IPS DF 6.9 (cell line): ENCODE measurements at regions not wholly inside any gene's neighbourhood (a gene's known extent, or its start where the extent isn't known, plus 50 kb on each side); places are given as distances from the start of the nearest gene placed in this dataset.

Source experiments
- DNase-seq: peaks from one replicate; pipeline ENCODE4 v3.0.0-alpha.2; 2013; ENCODE audit warnings: low read depth, low spot score
- H3K27ac ChIP-seq: one replicate; pipeline ENCODE4 v1.5.1; 2013; ENCODE audit warnings: low read length, control low read depth
- H3K27me3 ChIP-seq: 2 replicates; pipeline ENCODE4 v1.6.1; 2013; ENCODE audit warnings: mild to moderate bottlenecking, low read length; ENCODE audit not compliant: control insufficient read depth, insufficient read depth
- H3K36me3 ChIP-seq: 2 replicates; pipeline ENCODE4 v1.6.1; 2013; ENCODE audit warnings: low read length; ENCODE audit not compliant: control insufficient read depth, insufficient read depth
- H3K4me1 ChIP-seq: 2 replicates; pipeline ENCODE4 v1.6.1; 2013; ENCODE audit warnings: low read length; ENCODE audit not compliant: control insufficient read depth, insufficient read depth
- H3K4me3 ChIP-seq: 2 replicates; pipeline ENCODE4 v1.5.1; 2013; ENCODE audit warnings: mild to moderate bottlenecking, low read length
- H3K9me3 ChIP-seq: 2 replicates; pipeline ENCODE4 v1.6.1; 2013; ENCODE audit warnings: low read length, inconsistent platforms; ENCODE audit not compliant: control insufficient read depth, insufficient read depth
- WGBS: extraction: QIAGEN DNeasy Blood & Tissue Kit; methylation state at CpG from one replicate; pipeline ENCODE4 v1.1.7; 2013; ENCODE audit warnings: mixed read lengths, missing lambda C conversion rate; ENCODE audit not compliant: insufficient read length, insufficient coverage; 5-methylcytosine and 5-hydroxymethylcytosine counted together

DNA sequence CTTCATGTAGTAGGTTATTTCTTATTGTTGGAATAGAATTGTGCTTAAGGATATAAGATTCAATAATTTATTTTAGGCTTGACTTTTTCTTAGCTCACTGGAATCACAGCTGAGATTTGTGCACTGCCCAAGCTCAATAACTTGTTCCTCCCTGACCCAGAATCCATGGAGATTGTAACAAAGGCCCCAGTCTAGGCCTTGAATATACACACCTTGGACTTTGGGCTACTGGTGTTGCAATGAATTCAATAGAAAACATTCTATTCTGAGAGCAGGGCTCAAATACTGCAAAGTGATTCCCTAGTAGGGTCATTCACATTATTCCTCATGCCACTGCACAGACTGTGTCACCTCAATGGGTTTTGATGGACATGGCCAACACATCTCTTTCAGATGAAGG is 352.4 kb downstream of the GALC start:
- Histone ChIP-seq H3K4me1 (no peaks in the 10 kb centered on the region), H3K36me3 (no peaks in the 10 kb centered on the region), H3K27ac (no peak overlapping the region), H3K27me3 (no peaks in the 10 kb centered on the region), H3K4me3 (no peak overlapping the region), H3K9me3 (no peaks in the 10 kb centered on the region)
- no peak for DNase-seq

DNA sequence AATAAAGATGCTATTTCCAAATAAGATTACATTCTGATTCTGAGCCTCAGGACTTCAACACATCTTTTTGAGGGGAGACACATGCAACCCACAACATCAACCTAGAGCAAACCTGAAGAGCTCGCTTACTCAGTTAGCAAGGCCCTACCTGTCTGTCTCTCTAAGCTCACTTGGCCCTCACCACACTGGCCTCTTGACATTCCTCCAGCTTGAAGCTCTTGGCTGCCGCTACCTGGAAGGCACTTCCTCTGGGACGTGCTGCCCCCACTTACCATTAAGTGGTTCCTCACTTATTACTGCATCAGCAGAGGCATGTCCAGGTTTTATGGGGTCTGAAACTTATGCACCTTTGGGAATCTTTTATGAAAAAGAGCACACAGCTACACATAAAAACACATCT is 354.8 kb downstream of the GALC start:
- H3K36me3 ChIP-seq = no peaks in the 10 kb centered on the region
- H3K9me3 ChIP-seq = no peaks in the 10 kb centered on the region
- no CpG with 5 or more reads among the region's 3 CpGs for WGBS
- H3K4me3 ChIP-seq = no peak overlapping the region
- no peaks in the 10 kb centered on the region for H3K4me1 ChIP-seq
- H3K27ac ChIP-seq = no peak overlapping the region
- no peak for DNase-seq
- H3K27me3 ChIP-seq = no peaks in the 10 kb centered on the region

GRCh38 chr14:87635442-87635841 is 357.5 kb downstream of the GALC start:
- Histone ChIP-seq H3K4me1 (no peaks in the 10 kb centered on the region; the same call in 1 of the 2 replicates), H3K27me3 (no peaks in the 10 kb centered on the region), H3K27ac (no peak overlapping the region), H3K9me3 (no peaks in the 10 kb centered on the region), H3K4me3 (no peak overlapping the region), H3K36me3 (no peaks in the 10 kb centered on the region)
- DNase-seq = no peak
- WGBS = no CpG with 5 or more reads among the region's 3 CpGs

DNA sequence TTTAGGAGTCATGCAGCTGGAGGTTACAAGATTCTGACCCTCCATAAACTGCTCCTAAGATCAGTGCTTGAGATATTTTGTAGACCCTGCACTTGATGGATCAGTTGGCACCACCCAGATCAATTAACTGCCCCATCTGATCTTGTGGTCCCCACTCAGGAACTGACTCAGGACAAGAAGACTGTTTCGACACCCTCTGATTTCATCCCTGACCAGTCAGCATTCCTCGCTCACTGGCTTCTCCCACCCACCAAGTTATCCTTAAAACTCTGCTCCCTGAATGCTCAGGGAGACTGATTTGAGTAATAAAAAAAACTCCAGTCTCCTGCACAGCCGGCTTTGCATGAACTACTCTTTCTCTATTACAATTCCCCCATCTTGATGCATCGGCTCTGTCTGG is 360.2 kb downstream of the GALC start:
- Histone ChIP-seq H3K27ac (no peak overlapping the region), H3K4me3 (no peak overlapping the region), H3K9me3 (no peaks in the 10 kb centered on the region), H3K27me3 (no peaks in the 10 kb centered on the region), H3K36me3 (no peaks in the 10 kb centered on the region), H3K4me1 (no peaks in the 10 kb centered on the region; the same call in 1 of the 2 replicates)
- WGBS = no CpG with 5 or more reads among the region's 4 CpGs
- no peak for DNase-seq

DNA sequence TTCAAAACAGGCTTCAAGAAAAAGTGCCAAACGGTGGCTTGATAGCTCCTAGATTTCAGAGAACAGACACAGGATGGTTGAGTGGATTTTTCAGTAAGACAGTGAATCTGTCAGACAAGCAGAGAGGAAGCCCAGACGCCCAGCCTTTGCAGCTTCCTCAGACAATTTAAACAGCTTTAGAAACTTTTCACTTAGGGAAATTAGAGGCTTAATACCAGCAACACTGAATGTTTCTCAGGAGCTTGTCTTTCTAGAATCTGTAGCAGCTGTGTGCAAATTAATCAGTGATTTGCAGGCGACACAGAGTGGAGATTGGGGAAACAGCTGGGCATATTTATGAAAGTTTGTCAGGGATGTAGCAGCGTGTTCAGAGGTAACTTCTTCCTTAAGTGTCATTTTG is 362.1 kb downstream of the GALC start:
- H3K27me3 ChIP-seq = no peaks in the 10 kb centered on the region
- no peak for DNase-seq

GRCh38 chr14:87629788-87630187 is 363.2 kb downstream of the GALC start:
- no CpG with 5 or more reads among the region's 3 CpGs for WGBS
- no peaks in the 10 kb centered on the region; the same call in 1 of the 2 replicates for H3K4me1 ChIP-seq
- DNase-seq = no peak
- H3K27me3 ChIP-seq = no peaks in the 10 kb centered on the region
- no peaks in the 10 kb centered on the region for H3K9me3 ChIP-seq
- no peak overlapping the region for H3K4me3 ChIP-seq
- no peak overlapping the region for H3K27ac ChIP-seq
- H3K36me3 ChIP-seq = no peaks in the 10 kb centered on the region

More for the DNA sequence above, 362.1 kb downstream of the GALC start:
- WGBS = no CpG with 5 or more reads among the region's 4 CpGs
- no peak overlapping the region for H3K4me3 ChIP-seq
- no peaks in the 10 kb centered on the region for H3K36me3 ChIP-seq
- no peaks in the 10 kb centered on the region for H3K9me3 ChIP-seq
- H3K27ac ChIP-seq = no peak overlapping the region
- no peaks in the 10 kb centered on the region; the same call in 1 of the 2 replicates for H3K4me1 ChIP-seq

GRCh38 chr14:87628780-87629179 is 364.2 kb downstream of the GALC start:
- Histone ChIP-seq H3K27me3 (no peaks in the 10 kb centered on the region), H3K27ac (no peak overlapping the region), H3K4me1 (no peaks in the 10 kb centered on the region; the same call in 1 of the 2 replicates), H3K36me3 (no peaks in the 10 kb centered on the region), H3K9me3 (no peaks in the 10 kb centered on the region), H3K4me3 (no peak overlapping the region)
- WGBS = no CpG with 5 or more reads among the region's 3 CpGs
- no peak for DNase-seq

- H3K36me3 ChIP-seq = no peaks in the 10 kb centered on the region
- no peak for DNase-seq
- H3K27ac ChIP-seq = no peak overlapping the region
- H3K27me3 ChIP-seq = no peaks in the 10 kb centered on the region
- no peaks in the 10 kb centered on the region; the same call in 1 of the 2 replicates for H3K4me1 ChIP-seq
- no peak overlapping the region for H3K4me3 ChIP-seq
- H3K9me3 ChIP-seq = no peaks in the 10 kb centered on the region
These were observed 364.9 kb downstream of the GALC start for GRCh38 chr14:87628129-87628528.

DNA sequence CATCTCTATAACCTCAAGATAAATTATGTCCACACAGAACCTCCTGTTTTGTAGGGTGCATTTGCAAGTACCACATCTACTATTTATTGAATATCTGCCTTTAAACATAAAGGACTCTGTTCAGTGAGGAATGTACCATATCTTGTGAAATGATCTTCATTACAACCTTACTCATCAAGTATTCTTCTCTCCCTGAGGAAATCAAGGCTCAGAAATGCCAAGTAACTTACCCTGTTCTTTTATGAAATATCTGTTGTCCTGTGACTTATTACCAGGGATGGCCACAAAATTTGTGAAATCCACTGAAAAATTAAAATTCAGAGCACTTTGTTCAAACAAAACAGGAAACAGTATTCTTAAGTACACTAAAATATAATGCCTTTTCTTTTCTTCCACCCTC is 366.7 kb downstream of the GALC start:
- DNase-seq = no peak
- no peak overlapping the region for H3K27ac ChIP-seq
- H3K4me3 ChIP-seq = no peak overlapping the region
- H3K4me1 ChIP-seq = no peaks in the 10 kb centered on the region; the same call in 1 of the 2 replicates
- H3K36me3 ChIP-seq = no peaks in the 10 kb centered on the region
- H3K9me3 ChIP-seq = peaks cover under 1% of the 10 kb centered on the region
- no peaks in the 10 kb centered on the region for H3K27me3 ChIP-seq

DNA sequence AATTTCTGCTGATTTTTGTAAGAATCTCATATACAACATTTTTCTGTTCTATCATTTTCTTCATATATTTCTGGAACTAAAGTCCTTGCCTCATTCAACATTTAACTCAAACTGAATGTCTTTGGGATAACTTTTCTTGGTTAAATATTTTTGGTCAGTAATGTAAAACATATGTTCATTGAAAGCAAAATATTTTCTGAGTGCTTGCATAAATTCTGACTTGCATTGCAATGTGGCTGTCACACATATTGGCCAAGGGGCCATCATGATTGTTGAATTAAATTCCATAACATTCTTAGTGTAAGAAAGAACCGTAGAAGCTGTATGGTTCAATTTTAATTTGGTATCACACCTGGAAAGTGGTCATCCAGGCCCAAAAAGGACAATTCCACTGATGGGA is 369.4 kb downstream of the GALC start:
- DNase-seq = no peak
- Histone ChIP-seq H3K27ac (no peak overlapping the region), H3K36me3 (no peaks in the 10 kb centered on the region), H3K4me1 (no peaks in the 10 kb centered on the region), H3K4me3 (no peak overlapping the region), H3K9me3 (peaks cover 2% of the 10 kb centered on the region), H3K27me3 (no peaks in the 10 kb centered on the region)
- no CpG with 5 or more reads among the region's 1 CpG for WGBS

- Histone ChIP-seq H3K36me3 (no peaks in the 10 kb centered on the region), H3K9me3 (peaks cover 2% of the 10 kb centered on the region), H3K4me3 (no peak overlapping the region), H3K27ac (no peak overlapping the region), H3K27me3 (no peaks in the 10 kb centered on the region), H3K4me1 (no peaks in the 10 kb centered on the region)
- no peak for DNase-seq
- WGBS = no CpG with 5 or more reads among the region's 4 CpGs
These were observed 375.9 kb downstream of the GALC start for GRCh38 chr14:87617079-87617478.
